HK-2 (cell line): ENCODE measurements at regions not wholly inside any gene's neighbourhood (a gene's known extent, or its start where the extent isn't known, plus 50 kb on each side); places are given as distances from the start of the nearest gene placed in this dataset.
"Not testable (repeated sequence)": the region's sequence is repeated elsewhere in the genome, so short reads cannot be mapped to it uniquely, and the experiment has no call there.

ENCODE experiments used
- DNase-seq: peaks from one replicate; pipeline ENCODE4 v3.0.0-alpha.2; 2018; ENCODE audit not compliant: unreplicated experiment

DNA sequence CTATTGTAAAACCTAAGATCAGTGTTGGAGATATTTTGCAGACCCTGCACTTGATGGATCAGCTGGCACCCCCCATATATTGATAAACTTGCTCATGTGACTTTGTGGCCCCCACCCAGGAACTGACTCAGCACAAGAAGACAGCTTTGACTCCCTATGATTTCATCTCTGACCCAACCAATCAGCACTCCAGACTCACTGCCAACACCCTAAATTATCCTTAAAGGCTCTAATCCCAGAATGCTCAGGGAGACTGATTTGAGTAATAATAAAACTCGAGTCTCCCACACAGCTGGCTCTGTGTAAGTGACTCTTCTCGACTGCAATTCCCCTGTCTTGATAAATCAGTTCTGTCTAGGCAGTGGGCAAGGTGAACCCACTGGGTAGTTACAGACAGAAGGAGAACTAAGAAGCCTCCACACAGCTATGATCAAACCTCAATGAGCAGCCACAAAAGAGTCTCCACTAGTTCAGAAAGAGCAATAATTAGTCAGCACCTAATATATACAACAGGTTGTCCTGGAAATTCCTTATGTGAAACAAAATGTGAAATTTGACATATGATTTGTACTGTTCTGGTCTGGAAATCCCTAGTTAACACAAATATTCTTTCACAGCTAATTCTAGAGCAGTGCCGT is 52.2 kb downstream of the ACTL7B start:
- DNase-seq, result no peak

DNA sequence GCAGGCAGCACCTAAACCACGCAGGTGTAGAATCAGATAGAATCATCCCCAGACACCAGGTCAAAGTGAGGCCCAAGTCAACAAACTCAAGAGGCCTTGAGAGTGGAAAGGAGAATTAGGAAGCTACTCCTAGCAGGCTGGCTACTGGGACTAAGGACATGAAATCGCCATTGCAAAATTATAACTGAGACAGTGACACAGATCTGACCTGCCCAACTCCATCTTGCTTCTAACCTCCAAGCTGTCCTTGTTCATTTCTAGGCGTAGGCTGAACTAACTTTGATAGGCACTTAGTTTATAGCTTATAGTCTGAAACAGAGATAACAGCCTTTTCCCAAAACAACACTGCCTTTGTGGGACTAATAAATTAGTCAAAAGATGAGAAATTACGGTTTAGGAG is 52.8 kb downstream of the ACTL7B start:
- no peak for DNase-seq

DNA sequence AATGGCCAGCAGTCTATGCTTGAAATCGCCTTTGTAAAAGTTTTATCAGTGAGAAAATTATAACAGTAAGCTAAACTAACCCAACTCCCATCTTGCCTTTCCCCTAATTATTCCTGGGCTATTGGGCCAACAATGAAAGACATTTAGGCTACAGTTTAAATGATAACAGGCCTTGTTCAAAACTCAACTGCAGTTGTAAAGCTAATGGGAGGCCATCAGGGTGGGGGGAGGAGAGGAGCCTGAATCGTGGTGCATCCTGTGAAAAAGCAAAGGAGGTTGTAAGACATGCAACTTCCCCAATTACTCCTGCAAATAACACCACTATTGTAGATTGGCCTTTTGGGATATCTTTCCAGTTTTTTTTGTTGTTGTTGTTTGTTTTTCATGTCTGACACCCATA is 53.8 kb downstream of the ACTL7B start:
- DNase-seq, result no peak

DNA sequence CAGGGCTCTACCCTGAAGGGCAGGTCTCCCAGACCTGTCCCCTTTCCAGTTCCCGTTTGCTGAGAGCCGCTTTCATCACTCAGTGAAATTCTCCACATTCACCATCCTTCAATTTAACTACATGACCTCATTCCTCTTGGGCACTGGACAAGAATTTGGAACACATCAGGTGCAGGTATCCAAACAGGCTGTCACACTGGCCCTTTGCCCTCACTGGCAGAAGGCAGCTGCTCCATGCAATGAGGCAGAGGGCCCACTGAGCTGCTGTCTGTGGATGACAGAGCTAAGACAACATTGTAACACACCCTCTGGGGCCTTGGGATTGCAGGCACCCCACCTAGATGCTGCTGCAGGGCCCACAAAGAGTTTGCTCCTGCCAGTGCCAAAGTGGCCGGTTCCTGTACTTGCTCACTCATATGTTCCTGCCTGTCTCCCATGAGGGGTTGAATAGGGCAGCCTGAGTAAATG is 55.1 kb downstream of the ACTL7B start:
- no peak for DNase-seq

DNA sequence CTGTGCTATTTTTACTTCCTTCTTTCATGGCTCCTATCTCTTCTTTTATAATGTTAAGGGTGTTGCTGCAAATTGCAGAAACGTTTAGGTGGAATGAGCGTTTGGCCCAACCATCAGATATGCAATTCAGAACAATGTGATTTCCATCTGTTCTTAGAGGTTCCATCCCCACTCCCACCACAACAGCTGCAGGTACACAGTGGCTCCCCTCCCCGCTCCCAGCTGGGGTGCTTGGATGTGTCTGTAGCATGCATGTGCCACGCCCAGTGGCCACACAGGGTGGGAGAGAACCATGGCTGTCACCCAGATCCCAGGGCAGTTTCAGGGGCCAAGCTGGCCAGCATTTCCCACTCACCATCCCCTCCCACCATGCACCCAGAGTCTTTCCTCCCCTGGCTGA is 62.2 kb downstream of the ACTL7B start:
- DNase-seq, result no peak

DNA sequence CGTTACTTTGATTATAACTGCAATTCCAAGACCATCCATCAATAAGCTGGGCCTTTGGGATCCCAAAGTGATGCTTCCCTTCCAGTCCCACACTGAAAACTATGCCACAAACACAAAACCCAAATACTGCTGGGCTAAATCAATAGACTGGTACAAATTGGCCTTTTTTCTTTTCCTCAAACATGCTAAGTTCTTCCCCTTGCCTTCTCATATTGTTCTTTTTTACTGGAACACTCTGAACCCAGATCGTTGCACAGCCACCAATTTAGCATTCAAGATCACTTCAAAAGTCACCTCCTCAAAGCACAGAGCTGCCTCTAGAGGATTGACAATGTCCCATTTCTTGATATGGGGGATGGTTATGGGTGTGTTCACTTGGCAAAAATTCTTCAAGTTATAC is 66.0 kb downstream of the ACTL7B start:
- no peak for DNase-seq

DNA sequence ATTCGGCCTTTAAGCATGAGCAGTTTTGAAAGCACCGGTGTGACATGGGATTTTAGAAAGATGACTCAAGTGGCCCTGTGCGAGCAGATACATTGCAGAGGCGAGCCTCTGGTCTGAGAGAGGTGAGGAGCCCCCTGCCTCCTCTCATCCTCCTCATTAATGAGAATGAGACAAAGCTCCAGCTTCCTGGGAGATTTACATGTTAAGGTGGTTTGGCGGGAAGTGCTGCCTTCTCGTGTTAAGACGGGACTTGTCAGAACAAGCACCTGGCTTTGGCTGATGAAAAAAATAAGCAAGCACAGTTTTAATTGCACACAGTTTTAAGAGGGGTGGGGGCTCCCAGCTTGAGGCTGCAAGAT is 68.1 kb downstream of the ACTL7B start:
- DNase-seq, result no peak

DNA sequence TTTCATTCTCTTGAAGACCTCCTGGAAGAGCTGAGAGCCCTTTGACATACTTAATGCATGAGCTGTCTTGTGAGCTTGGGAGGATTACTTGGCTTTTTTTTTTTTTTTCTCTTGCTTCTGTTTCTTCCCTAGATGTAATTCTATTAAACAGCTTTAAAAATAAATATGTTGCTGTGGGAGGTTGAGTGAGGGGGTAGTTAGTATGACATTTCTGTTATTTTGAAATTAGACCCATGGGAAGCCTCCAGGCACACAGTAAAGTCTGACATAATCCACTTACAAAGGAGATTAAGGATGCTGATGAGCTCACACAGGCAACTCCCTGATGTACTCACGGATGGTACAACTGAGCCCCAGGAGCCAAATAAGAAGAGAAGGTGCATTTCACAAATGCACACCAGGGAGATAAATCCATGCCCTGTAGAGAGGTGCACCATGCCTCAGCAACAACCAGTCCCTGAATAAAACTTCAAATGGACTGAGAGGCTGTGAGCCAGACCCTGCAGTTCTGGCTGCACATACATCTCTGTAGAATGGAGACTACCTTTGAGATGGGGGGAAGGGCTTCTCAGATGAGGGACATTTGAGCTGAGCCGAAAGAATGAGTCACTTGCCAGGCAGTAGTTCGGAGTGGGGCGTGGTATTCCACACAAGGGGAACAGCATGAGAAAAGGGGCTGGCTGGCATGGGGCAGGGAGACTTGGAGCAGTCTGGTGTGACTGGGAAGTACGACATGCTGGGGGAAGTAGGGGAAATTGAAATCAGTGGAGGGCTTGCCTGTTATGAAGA is 68.7 kb downstream of the ACTL7B start:
- DNase-seq, result peak; percentile 58

DNA sequence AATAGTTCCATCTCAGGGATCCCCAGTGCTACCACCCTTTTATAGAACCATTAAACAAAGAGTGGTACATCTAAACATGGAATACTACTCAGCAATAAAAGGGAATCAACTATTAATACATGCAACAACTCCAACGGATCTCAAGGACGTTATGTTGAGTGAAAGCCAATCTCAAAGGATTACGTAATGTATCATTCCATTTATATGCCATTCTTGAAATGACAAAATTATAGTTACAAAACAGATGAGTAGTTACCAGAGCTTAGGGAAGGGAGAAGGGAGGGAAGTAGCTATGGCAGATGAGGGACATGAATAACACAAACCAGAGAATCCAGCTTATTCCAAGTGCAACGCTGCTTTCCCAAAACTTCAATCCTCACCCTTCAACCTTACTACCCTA is 69.5 kb downstream of the ACTL7B start:
- no peak for DNase-seq

DNA sequence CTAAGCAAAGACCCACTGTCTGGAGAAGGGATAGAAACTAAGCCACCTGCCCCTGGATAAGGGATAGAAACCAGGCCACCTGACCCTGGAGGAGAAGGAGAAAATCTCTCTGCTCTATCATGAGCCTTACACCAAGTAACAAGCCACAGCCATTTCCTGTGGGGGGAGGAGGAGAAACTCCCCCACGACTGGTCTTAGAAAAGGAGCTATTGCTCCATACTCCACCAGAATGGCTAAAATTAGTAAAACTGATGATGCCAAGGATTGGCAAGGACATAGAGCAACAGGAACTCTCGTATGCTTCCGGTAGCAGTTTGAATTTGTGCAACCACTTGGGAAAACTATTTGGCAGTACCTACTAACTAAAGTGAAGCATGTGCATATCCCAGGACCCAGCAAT is 70.8 kb downstream of the ACTL7B start:
- no peak for DNase-seq

DNA sequence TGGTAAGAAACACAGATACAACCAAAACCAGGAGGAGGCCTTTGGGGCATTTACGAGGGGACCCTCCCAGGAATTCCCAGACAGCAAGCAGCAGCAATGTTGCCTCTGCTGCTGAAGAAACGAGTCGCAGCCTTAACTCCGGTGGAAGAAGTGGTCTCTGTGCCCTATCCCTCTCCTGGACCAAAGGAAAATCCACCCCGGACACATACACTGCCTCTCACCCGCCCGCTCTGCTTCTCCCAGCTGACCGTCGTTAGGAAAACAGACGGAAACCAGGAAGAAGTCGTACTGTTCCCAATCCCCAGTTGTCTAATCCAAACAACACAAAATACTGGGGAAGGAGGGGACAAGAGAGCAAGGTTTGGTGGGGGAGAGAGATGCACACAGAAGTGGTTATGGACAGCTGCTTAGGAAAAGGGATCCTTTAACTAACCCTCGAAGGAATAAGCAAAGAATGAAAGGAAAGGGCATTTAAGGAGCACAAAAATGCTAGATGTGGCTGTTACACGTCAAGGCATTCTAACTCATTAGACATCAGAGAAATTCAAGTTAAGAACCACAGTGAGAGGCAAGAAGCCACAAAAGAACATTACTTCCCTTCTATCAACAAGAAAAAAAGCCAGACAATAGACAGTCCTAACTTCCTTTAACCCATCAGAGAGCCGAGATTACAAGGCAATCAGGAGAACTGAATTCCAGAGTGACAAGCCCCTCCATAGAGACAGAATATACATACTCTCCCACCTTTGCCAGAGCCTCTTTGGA is 71.9 kb downstream of the ACTL7B start:
- no peak for DNase-seq

DNA sequence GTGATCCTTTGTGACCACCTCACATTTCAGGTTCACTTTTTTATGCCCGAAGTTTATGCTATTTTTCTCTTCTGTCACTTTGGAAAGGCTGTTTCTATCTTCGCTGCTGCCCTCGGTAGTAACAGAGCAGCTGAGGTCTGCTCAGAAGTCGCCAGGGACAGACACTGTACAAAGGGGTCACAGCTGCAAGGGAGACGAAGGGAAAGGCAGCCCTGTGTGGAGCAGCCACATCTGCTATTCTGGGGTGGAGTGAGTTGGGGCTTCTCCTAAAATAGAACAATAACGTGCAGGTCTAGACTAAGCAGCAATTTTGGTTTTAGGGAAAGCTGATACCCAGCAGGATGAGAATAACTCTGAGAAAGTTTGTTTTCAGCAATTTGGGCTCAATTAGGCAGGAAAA is 72.5 kb downstream of the ACTL7B start:
- no peak for DNase-seq

DNA sequence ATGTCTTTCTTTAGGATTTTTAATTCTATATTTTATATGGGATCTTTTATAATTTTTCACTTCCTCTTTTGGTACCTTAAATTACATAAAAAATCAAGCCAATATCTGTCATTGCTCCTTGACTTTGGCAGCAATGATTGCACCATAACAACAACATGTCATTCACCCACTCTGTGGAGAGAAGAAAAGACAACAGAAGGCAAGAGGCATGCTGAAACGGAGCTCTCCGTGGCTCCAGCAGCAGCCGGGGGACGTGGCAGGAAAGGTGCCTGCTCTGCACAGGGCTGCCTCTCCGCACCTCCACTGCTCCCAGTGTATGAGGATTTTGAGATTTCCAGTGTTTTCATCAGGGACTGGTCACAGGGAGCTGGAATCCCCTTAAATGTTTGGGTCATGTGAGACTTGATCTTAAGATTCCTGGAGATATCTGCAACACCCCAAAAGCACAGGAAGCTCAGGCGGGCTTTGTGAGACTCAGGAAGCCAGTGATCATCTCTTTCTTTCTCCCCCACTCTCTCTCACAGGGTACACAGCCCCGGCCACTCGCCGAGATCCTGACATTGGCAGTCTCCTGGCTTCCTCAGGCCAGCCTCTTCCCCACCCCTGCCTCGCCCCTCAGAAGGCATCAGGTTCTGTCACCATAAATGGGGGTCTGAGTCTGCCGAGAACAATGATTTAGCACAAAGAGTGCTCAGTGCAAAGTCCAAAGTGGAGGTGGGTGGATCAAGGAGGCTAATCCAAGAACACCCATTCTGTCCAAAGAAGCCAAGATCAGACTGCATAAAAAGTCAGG is 74.6 kb downstream of the ACTL7B start:
- DNase-seq, result no peak

DNA sequence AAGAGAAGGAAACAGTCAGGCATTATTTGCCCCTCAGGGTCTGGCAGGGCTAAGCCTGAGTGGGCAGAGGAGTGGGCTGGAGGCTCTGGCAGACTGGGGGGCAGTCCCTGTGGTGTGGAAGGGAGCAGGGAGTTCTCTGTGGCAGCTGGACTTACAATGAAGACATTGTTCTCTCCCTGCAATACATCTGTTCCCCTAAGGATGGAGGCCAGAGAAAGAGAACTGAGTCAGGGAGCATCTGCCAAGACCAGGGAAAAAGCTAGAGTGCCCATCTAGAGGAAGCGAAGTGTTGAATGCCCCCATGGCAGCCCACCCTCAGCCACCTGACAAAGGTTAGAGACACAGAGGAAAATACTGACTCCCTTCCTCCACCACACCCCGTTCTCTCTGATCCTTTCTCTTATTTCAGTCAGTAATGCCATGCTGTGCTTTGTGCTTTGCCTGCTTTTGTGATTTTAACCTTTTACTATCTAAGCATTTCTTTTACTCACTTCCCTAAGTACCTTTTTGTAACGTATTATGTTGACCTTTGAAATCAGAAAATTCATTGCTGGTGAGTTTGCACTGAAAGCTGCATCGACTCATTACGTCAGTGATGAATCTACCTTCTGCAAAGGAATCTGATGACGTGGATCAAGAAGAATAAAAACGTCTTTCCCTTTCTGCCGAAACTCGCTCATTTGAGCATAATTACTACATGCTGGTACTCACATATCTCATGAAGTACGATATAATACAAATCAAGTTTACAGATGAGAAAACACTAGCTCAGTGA is 76.0 kb downstream of the ACTL7B start:
- no peak for DNase-seq

DNA sequence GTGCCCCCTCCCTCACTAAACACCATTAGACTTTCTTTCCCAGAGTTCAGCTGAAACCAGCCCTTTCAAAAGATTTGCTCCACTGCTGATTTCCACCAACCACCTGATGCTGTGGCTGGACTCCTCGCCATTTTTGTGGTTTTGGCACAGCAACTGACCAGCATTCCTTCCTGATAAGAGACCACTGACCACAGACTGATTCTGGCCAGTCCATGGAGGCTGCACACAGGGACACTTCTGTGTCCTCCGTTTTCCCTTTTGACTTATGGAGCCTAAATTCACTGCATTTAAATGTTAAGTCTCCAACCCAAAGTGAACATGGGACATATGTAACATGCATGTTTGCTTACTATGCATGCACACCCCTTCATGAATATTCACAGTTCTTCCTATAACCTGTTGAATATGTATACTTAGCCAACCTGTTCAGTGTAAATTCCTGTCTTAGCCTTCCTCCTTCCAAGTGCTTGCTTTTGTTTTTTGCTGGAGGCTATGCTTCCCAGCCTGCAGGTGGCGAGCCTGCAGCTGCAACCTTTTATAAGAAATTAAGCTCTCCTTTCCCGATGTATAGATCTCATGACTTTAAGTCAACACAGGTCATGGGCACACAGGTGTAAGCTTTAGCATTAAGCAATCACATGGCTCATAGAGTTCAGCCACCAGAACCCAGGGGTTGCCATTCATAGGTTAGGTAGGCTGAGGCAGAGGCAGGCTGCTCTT is 78.7 kb downstream of the ACTL7B start:
- peak; percentile 35 for DNase-seq

DNA sequence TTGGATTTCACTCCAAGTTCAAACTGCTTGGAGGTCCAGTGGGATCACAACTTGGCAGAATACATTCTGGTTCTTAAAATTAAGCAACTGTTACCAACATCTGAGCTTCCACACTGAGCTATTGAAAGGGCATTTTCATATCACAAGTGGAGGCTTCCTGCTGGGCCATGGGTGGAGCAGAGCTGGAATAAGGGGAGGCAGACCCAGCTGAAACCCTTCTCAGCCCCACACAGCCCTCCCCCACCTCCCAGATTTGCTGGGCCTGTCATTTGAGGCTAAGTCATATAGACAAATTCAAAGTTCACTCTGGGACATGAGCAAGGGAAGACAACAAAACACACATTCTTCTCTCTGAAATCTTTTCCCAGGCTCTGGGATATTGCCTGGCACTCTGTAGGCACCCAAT is 79.9 kb downstream of the ACTL7B start:
- no peak for DNase-seq

DNA sequence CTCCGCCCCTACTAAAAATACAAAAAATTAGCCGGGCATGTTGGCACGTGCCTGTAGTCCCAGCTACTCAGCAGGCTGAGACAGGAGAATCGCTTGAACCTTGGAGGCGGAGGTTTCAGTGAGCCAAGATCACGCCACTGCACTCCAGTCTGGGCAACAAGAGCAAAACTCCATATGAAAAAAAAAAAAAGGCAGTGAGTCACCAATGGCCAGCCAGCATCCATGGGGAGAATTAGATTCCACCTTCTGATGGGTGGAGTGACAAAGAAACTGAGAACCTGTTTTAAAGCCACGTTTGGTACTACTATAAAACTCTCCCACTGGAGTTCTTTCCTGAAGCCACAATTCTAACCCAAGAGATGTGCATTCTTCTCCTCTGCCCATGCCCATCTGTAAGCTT is 81.7 kb downstream of the ACTL7B start:
- DNase-seq, result not testable (repeated sequence)

DNA sequence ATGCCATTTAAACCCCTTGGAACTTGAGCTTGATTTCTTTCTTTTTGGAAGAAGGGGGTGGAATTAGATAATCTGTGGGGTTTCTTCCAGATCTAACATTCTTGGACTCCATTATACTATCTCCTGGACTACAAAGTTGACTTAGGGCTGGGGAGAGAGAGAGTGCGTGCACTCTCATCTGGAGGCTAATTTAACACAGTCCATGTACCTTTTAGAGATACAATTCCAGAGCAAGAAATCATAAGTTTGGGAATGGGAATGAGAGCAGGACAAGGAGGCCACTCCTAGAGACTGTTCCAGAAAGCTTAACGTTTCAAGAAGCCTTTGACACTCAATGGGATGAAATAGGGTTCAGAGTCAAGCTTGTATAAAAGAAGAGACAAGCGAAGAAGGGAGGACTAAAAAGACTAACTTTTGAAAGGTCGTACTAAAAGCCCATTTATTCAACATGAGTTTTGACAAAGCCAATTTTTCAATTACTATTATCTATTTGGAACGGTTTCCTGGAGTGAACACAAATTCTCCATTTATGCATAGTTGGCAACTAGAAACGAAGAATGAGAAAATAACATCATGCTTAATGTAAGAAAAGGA is 83.4 kb downstream of the ACTL7B start:
- DNase-seq, result no peak

DNA sequence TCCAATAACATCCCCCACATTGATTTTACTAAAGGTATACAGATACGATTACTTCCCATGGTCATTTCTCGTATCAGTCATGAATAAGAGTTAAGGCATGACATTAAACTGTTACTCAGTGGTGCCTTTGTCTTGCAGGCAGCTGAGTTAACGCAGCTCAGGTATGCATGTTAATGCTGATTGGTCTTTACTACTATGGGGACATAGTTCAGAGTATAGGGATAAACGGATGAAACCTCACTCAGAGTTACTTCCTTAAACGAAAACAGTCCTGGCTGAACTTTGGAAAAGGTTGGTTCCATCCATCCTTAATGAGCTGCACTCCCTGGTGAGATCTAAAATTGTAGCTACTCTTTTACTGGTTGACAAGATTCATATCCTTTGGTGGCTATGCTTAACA is 87.0 kb downstream of the ACTL7B start:
- DNase-seq, result no peak

DNA sequence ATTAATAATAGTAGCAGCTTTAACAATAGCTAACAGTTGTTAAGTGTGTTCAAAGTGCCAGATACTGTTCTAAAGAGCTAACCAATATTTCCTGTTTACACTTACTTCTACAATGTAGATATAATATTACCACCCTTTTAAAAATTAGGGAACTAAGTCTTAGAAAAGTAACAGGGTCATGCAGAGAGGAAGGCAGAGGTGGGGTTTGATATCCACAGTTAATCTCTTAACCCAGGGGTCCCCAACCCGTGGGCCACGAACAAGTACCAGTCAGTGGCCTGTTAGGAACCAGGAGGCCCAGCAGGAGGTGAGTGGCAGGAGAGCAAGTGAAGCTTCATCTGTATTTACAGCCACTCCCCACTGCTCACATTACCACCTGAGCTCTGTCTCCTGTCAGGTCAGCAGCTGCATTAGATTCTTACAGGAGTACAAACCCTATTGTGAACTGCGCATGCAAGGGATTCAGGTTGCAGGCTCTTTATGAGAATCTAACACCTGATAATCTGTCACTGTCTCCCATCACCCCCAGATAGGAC is 89.1 kb downstream of the ACTL7B start:
- DNase-seq, result no peak
